ENCODE measurements at regions not wholly inside any gene's neighbourhood (a gene's known extent, or its start where the extent isn't known, plus 50 kb on each side); places are given as distances from the start of the nearest gene placed in this dataset.

GRCh38 chr4:170526471-170526870 is 436.7 kb upstream of the AADAT start:
- Histone ChIP-seq H3K56ac (replicated peaks; ENCODE audit: insufficient read length, low read depth, low read length) (no peak overlapping the region), H3K79me1 (ENCODE audit: low read depth, low read length) (no peaks in the 10 kb centered on the region), H3K27ac (ENCODE audit: low read depth, low read length) (no peak overlapping the region), H4K20me1 (replicated peaks in 1 of 2; ENCODE audit: control insufficient read depth in 1 of 2, insufficient read depth in 2 of 2, low read length in 2 of 2) (no peaks in the 10 kb centered on the region), H4K5ac (ENCODE audit: insufficient read length, low read depth, low read length) (no peak overlapping the region), H3K4me1 (replicated peaks in 1 of 4; ENCODE audit: control insufficient read depth in 3 of 4, insufficient read depth in 4 of 4, low read length in 3 of 4) (no peaks in the 10 kb centered on the region), H3K4me3 (ENCODE audit: extremely low read depth in 1 of 4, insufficient read depth in 2 of 4, low read depth in 3 of 4, low read length in 4 of 4) (no peak overlapping the region), H4K8ac (ENCODE audit: extremely low read depth, insufficient read depth, low read length) (no peak overlapping the region), H4K91ac (replicated peaks; ENCODE audit: insufficient read length, low read length) (no peak overlapping the region), H2BK15ac (ENCODE audit: low read length) (no peak overlapping the region), H3K18ac (ENCODE audit: extremely low read depth, low read length) (no peak overlapping the region), H2AK5ac (ENCODE audit: low read depth, low read length) (no peak overlapping the region), H3K4me2 (ENCODE audit: insufficient read depth in 1 of 2, low read depth in 2 of 2, low read length in 2 of 2) (no peak overlapping the region), H3K79me2 (ENCODE audit: control insufficient read depth in 1 of 2, insufficient read depth in 2 of 2, low read length in 2 of 2) (no peaks in the 10 kb centered on the region), H2AFZ (ENCODE audit: low read length) (no peak overlapping the region), H2BK20ac (ENCODE audit: low read length) (no peak overlapping the region), H3K36me3 (ENCODE audit: control insufficient read depth in 2 of 4, insufficient read depth in 4 of 4, low read length in 3 of 4) (no peaks in the 10 kb centered on the region), H2BK120ac (replicated peaks; ENCODE audit: low read depth, low read length) (no peak overlapping the region), H3K14ac (ENCODE audit: insufficient read length) (no peak overlapping the region), H3K23ac (ENCODE audit: insufficient read length) (no peak overlapping the region), H3K23me2 (ENCODE audit: low read depth, low read length) (no peaks in the 10 kb centered on the region), H3K9me3 (ENCODE audit: insufficient read depth in 2 of 2, low read depth in 1 of 2, low read length in 1 of 2) (no peaks in the 10 kb centered on the region), H3K9ac (replicated peaks in 1 of 4; ENCODE audit: extremely low read depth in 1 of 4, low read depth in 3 of 4, low read length in 3 of 4) (no peak overlapping the region), H3K27me3 (replicated peaks in 1 of 4; ENCODE audit: control insufficient read depth in 3 of 4, extremely low read depth in 1 of 4, insufficient read depth in 3 of 4, low read length in 3 of 4) (no peaks in the 10 kb centered on the region), H3K4ac (replicated peaks; ENCODE audit: insufficient read length, low read depth, low read length) (no peak overlapping the region), H2BK5ac (ENCODE audit: low read depth, low read length) (no peak overlapping the region), H2BK12ac (ENCODE audit: low read depth, low read length) (no peak overlapping the region)
- ChIA-PET CTCF (ENCODE audit: partially characterized antibody) (no interaction called here), POLR2A (ENCODE audit: partially characterized antibody) (no interaction called here)
- FAIRE-seq (no peak), DNase-seq (ENCODE audit: low read depth in 1 of 2, low spot score in 2 of 2) (no peak)
- 85% methylated on average over 1 of the region's 1 CpG; no CpG with 5 or more reads in 1 of the 2 experiments for WGBS, 2 experiments (ENCODE audit: extremely low coverage in 1 of 2, insufficient coverage in 1 of 2, insufficient read length in 1 of 2, insufficient replicate concordance in 2 of 2, low coverage in 1 of 2, low lambda C conversion rate in 2 of 2, missing lambda C conversion rate in 1 of 2)
- TF ChIP-seq TCF12 (IDR thresholded peaks at IDR 0.05; ENCODE audit: low read depth, low read length): no peak
- no peak for TF ChIP-seq BCL11A (IDR thresholded peaks at IDR 0.05; ENCODE audit: low read depth in 2 of 2, low read length in 2 of 2)
- TF ChIP-seq RNF2 (IDR thresholded peaks at IDR 0.05; ENCODE audit: borderline replicate concordance, low read depth, low read length, missing control alignments, poor library complexity, severe bottlenecking): no peak
- no peak for TF ChIP-seq TBP (IDR thresholded peaks at IDR 0.05; ENCODE audit: low read depth, low read length)
- TF ChIP-seq CREB1 (IDR thresholded peaks at IDR 0.05): no peak
- no peak for TF ChIP-seq CHD2 (IDR thresholded peaks at IDR 0.05; ENCODE audit: low read length)
